ENCODE measurements at regions not wholly inside any gene's neighbourhood (a gene's known extent, or its start where the extent isn't known, plus 50 kb on each side); places are given as distances from the start of the nearest gene placed in this dataset.

- ATAC-seq = no peak
- CTCF ChIA-PET = no interaction called here
Observed at GRCh38 chr5:56656846-56657726, 158.3 kb upstream of the MAP3K1 start.

GRCh38 chr5:56651893-56652292 lies 163.5 kb upstream of the MAP3K1 start:
- H3K27me3 Mint-ChIP-seq = peaks cover 29% of the 10 kb centered on the region
- ATAC-seq = no peak
- CTCF ChIA-PET = no interaction called here
- DNase-seq = no peak
- no peaks in the 10 kb centered on the region for H3K36me3 Mint-ChIP-seq
- no peaks in the 10 kb centered on the region for H3K9me3 Mint-ChIP-seq (ENCODE audit: low read depth)
- H3K4me1 Mint-ChIP-seq = peaks cover 2% of the 10 kb centered on the region
- H3K4me3 Mint-ChIP-seq = no peak overlapping the region
- H3K27ac Mint-ChIP-seq = no peak overlapping the region

More at GRCh38 chr5:56656846-56657726, 158.3 kb upstream of the MAP3K1 start:
- peaks cover 39% of the 10 kb centered on the region for H3K27me3 Mint-ChIP-seq
- H3K4me3 Mint-ChIP-seq = no peak overlapping the region
- no peak overlapping the region for H3K27ac Mint-ChIP-seq
- H3K9me3 Mint-ChIP-seq (ENCODE audit: low read depth) = no peaks in the 10 kb centered on the region
- H3K4me1 Mint-ChIP-seq = no peaks in the 10 kb centered on the region
- DNase-seq = no peak
- H3K36me3 Mint-ChIP-seq = no peaks in the 10 kb centered on the region

GRCh38 chr5:56650386-56650785 lies 165.0 kb upstream of the MAP3K1 start:
- DNase-seq (no peak), ATAC-seq (no peak)
- CTCF ChIA-PET = interaction anchor here (0.6 kb wide), 1 partner anchor 199 kb away, joined by 3 read pairs; no protein-coding TSS in a partner anchor
- Mint-ChIP-seq H3K4me1 (peaks cover 2% of the 10 kb centered on the region), H3K27me3 (peaks cover 25% of the 10 kb centered on the region), H3K27ac (no peak overlapping the region), H3K9me3 (ENCODE audit: low read depth) (no peaks in the 10 kb centered on the region), H3K36me3 (no peaks in the 10 kb centered on the region), H3K4me3 (no peak overlapping the region)

- Mint-ChIP-seq H3K4me3 (no peak overlapping the region), H3K27me3 (peaks cover 27% of the 10 kb centered on the region)
- CTCF ChIA-PET = no interaction called here
Observed at GRCh38 chr5:56649569-56649968, 165.8 kb upstream of the MAP3K1 start.

GRCh38 chr5:56648460-56649034 lies 166.8 kb upstream of the MAP3K1 start:
- peaks cover 2% of the 10 kb centered on the region for H3K4me1 Mint-ChIP-seq
- no peaks in the 10 kb centered on the region for H3K36me3 Mint-ChIP-seq
- DNase-seq (no peak), ATAC-seq (no peak)
- no peak overlapping the region for H3K27ac Mint-ChIP-seq
- CTCF ChIA-PET = no interaction called here
- H3K9me3 Mint-ChIP-seq (ENCODE audit: low read depth) = no peaks in the 10 kb centered on the region
- H3K27me3 Mint-ChIP-seq = peaks cover 26% of the 10 kb centered on the region
- no peak overlapping the region for H3K4me3 Mint-ChIP-seq

More at GRCh38 chr5:56649569-56649968, 165.8 kb upstream of the MAP3K1 start:
- ATAC-seq (no peak), DNase-seq (no peak)
- Mint-ChIP-seq H3K4me1 (peaks cover 2% of the 10 kb centered on the region), H3K36me3 (no peaks in the 10 kb centered on the region), H3K27ac (no peak overlapping the region), H3K9me3 (ENCODE audit: low read depth) (no peaks in the 10 kb centered on the region)

- Mint-ChIP-seq H3K36me3 (no peaks in the 10 kb centered on the region), H3K27me3 (peaks cover 20% of the 10 kb centered on the region), H3K4me1 (peaks cover 2% of the 10 kb centered on the region), H3K9me3 (ENCODE audit: low read depth) (no peaks in the 10 kb centered on the region), H3K27ac (no peak overlapping the region), H3K4me3 (no peak overlapping the region)
- CTCF ChIA-PET = no interaction called here
- no peak for ATAC-seq
- DNase-seq = no peak
Observed at GRCh38 chr5:56647099-56647850, 168.1 kb upstream of the MAP3K1 start.

- Mint-ChIP-seq H3K9me3 (ENCODE audit: low read depth) (no peaks in the 10 kb centered on the region), H3K36me3 (no peaks in the 10 kb centered on the region), H3K4me3 (no peak overlapping the region), H3K27me3 (peaks cover 41% of the 10 kb centered on the region), H3K27ac (no peak overlapping the region), H3K4me1 (no peaks in the 10 kb centered on the region)
- ATAC-seq = no peak
- no peak for DNase-seq
- CTCF ChIA-PET = no interaction called here
Observed at GRCh38 chr5:56641635-56642260, 173.6 kb upstream of the MAP3K1 start.

GRCh38 chr5:56640763-56641406 lies 174.5 kb upstream of the MAP3K1 start:
- peaks cover 46% of the 10 kb centered on the region for H3K27me3 Mint-ChIP-seq
- no peak overlapping the region for H3K27ac Mint-ChIP-seq
- no peaks in the 10 kb centered on the region for H3K9me3 Mint-ChIP-seq (ENCODE audit: low read depth)
- CTCF ChIA-PET = no interaction called here
- no peaks in the 10 kb centered on the region for H3K36me3 Mint-ChIP-seq
- no peaks in the 10 kb centered on the region for H3K4me1 Mint-ChIP-seq
- ATAC-seq (no peak), DNase-seq (no peak)
- H3K4me3 Mint-ChIP-seq = no peak overlapping the region

GRCh38 chr5:56639476-56639875 lies 175.9 kb upstream of the MAP3K1 start:
- H3K4me3 Mint-ChIP-seq = no peak overlapping the region

GRCh38 chr5:56638768-56639238 lies 176.5 kb upstream of the MAP3K1 start:
- H3K9me3 Mint-ChIP-seq (ENCODE audit: low read depth) = no peaks in the 10 kb centered on the region
- H3K27ac Mint-ChIP-seq = no peak overlapping the region
- CTCF ChIA-PET = no interaction called here
- DNase-seq (no peak), ATAC-seq (no peak)
- H3K4me1 Mint-ChIP-seq = no peaks in the 10 kb centered on the region
- peaks cover 43% of the 10 kb centered on the region for H3K27me3 Mint-ChIP-seq
- no peak overlapping the region for H3K4me3 Mint-ChIP-seq
- no peaks in the 10 kb centered on the region for H3K36me3 Mint-ChIP-seq

More at GRCh38 chr5:56639476-56639875, 175.9 kb upstream of the MAP3K1 start:
- Mint-ChIP-seq H3K4me1 (no peaks in the 10 kb centered on the region), H3K27ac (no peak overlapping the region), H3K9me3 (ENCODE audit: low read depth) (no peaks in the 10 kb centered on the region), H3K36me3 (no peaks in the 10 kb centered on the region), H3K27me3 (peaks cover 43% of the 10 kb centered on the region)
- CTCF ChIA-PET = no interaction called here
- DNase-seq (no peak), ATAC-seq (no peak)

- Mint-ChIP-seq H3K27me3 (peaks cover 43% of the 10 kb centered on the region), H3K36me3 (no peaks in the 10 kb centered on the region), H3K27ac (no peak overlapping the region), H3K4me3 (no peak overlapping the region), H3K9me3 (ENCODE audit: low read depth) (no peaks in the 10 kb centered on the region), H3K4me1 (no peaks in the 10 kb centered on the region)
- no peak for ATAC-seq
- CTCF ChIA-PET = no interaction called here
- no peak for DNase-seq
Observed at GRCh38 chr5:56638061-56638621, 177.2 kb upstream of the MAP3K1 start.

GRCh38 chr5:56637321-56637920 lies 177.9 kb upstream of the MAP3K1 start:
- CTCF ChIA-PET = no interaction called here
- Mint-ChIP-seq H3K27me3 (peaks cover 47% of the 10 kb centered on the region), H3K4me1 (no peaks in the 10 kb centered on the region), H3K9me3 (ENCODE audit: low read depth) (no peaks in the 10 kb centered on the region), H3K4me3 (no peak overlapping the region), H3K27ac (no peak overlapping the region), H3K36me3 (no peaks in the 10 kb centered on the region)
- ATAC-seq = no peak
- DNase-seq = no peak
